B cell (primary cell): ENCODE measurements at regions not wholly inside any gene's neighbourhood (a gene's known extent, or its start where the extent isn't known, plus 50 kb on each side); places are given as distances from the start of the nearest gene placed in this dataset.

ENCODE experiments used
- ATAC-seq: fragments of 200-7000 bp; cut with Tn5 transposase; one replicate; pipeline ENCODE4 v1.10.0; 2021; ENCODE audit warnings: low read depth, mild to moderate bottlenecking, moderate number of reproducible peaks, moderate library complexity
- CTCF ChIA-PET: fragments of 350-600 bp; sonication (Branson Sonifier 250); formaldehyde crosslinking; loops from one replicate; lab custom pipeline; 2021; ENCODE audit warnings: antibody characterized with exemption, inconsistent platforms; lab: Charles Lee
- POLR2A ChIA-PET: fragments of 350-600 bp; sonication (Branson Sonifier 250); formaldehyde crosslinking; loops from one replicate; lab custom pipeline; 2021; ENCODE audit warnings: antibody characterized with exemption; lab: Charles Lee
- DNase-seq: peaks from one replicate; pipeline ENCODE4 v3.0.0; 2013
- H2AFZ ChIP-seq: 2 replicates; pipeline ENCODE4 v1.6.1; 2012; ENCODE audit warnings: mild to moderate bottlenecking, low read depth, low read length; ENCODE audit not compliant: insufficient read depth, poor library complexity, severe bottlenecking
- H3K27ac ChIP-seq, 2 donors: 1 replicate in 1 of 2; 2 replicates in 1 of 2; pipeline ENCODE4 v1.5.1; 2012 to 2013; ENCODE audit warnings: low read length in 2 of 2, mild to moderate bottlenecking in 2 of 2, moderate library complexity in 1 of 2
- H3K27me3 ChIP-seq, 4 experiments: fragments of 200-600 bp in 1 of 4; sonication (generic) in 1 of 4; replicated peaks in 1 of 4; 1 replicate in 2 of 4; 2 replicates in 2 of 4; pipeline versions ENCODE4 v1.6.1 to v1.7.0; 2013 to 2016; ENCODE audit warnings: low read length in 3 of 4, mild to moderate bottlenecking in 2 of 4, mixed read lengths in 1 of 4, moderate library complexity in 1 of 4; ENCODE audit not compliant: insufficient read depth in 4 of 4, control insufficient read depth in 3 of 4; ENCODE audit errors: control extremely low read depth in 1 of 4
- H3K36me3 ChIP-seq, 2 experiments: replicated peaks in 1 of 2; 1 replicate in 1 of 2; 2 replicates in 1 of 2; pipeline versions ENCODE4 v1.6.1 to v1.7.1; 2013; ENCODE audit warnings: low read length in 1 of 2; ENCODE audit not compliant: insufficient read depth in 2 of 2, control insufficient read depth in 1 of 2; ENCODE audit errors: control extremely low read depth in 1 of 2, extremely low read depth in 1 of 2
- H3K4me1 ChIP-seq, 2 donors: fragments of 200-600 bp in 1 of 2; sonication (generic) in 1 of 2; 1 replicate in 1 of 2; 2 replicates in 1 of 2; pipeline versions ENCODE4 v1.5.1 to v1.6.1; 2013 to 2017; ENCODE audit warnings: low read length in 2 of 2; ENCODE audit not compliant: control insufficient read depth in 2 of 2, insufficient read depth in 2 of 2
- H3K4me2 ChIP-seq: replicated peaks from 2 replicates; pipeline ENCODE3; 2012; ENCODE audit warnings: mild to moderate bottlenecking, low read depth, low read length; ENCODE audit not compliant: poor library complexity, severe bottlenecking
- H3K4me3 ChIP-seq, 5 experiments: fragments of 200-600 bp in 1 of 5; sonication (generic) in 1 of 5; 1 replicate in 3 of 5; 2 replicates in 2 of 5; pipeline versions ENCODE4 v1.5.1 to v1.7.0; 2011 to 2016; ENCODE audit warnings: low read length in 4 of 5, mild to moderate bottlenecking in 4 of 5, low read depth in 2 of 5, control low read depth in 1 of 5, moderate library complexity in 1 of 5; ENCODE audit not compliant: insufficient read depth in 1 of 5; ENCODE audit errors: control extremely low read depth in 1 of 5, extremely low read depth in 1 of 5
- H3K79me2 ChIP-seq: fragments of 200-600 bp; sonication (generic); one replicate; pipeline ENCODE4 v1.6.0; 2016; ENCODE audit warnings: low read length; ENCODE audit not compliant: control insufficient read depth, insufficient read depth
- H3K9ac ChIP-seq: fragments of 200-600 bp; sonication (generic); 2 replicates; pipeline ENCODE4 v1.6.1; 2017; ENCODE audit warnings: mild to moderate bottlenecking, low read length, moderate library complexity
- H3K9me3 ChIP-seq, 3 donors: one replicate each; pipeline versions ENCODE4 v1.6.1 to v1.7.1; 2013; ENCODE audit warnings: low read length in 2 of 3; ENCODE audit not compliant: control insufficient read depth in 2 of 3, insufficient read depth in 1 of 3; ENCODE audit errors: control extremely low read depth in 1 of 3
- H4K20me1 ChIP-seq: 2 replicates; pipeline ENCODE4 v1.6.0; 2012; ENCODE audit warnings: mild to moderate bottlenecking, low read length; ENCODE audit not compliant: insufficient read depth, control insufficient read depth, poor library complexity, severe bottlenecking
- H3K27ac Mint-ChIP-seq: one replicate; pipeline ENCODE4 v1.8.0; 2021; ENCODE audit warnings: mixed read lengths
- H3K27me3 Mint-ChIP-seq: one replicate; pipeline ENCODE4 v1.8.0; 2021; ENCODE audit warnings: mixed read lengths
- H3K4me1 Mint-ChIP-seq: one replicate; pipeline ENCODE4 v1.8.0; 2021; ENCODE audit warnings: mixed read lengths
- H3K4me3 Mint-ChIP-seq: one replicate; pipeline ENCODE4 v1.8.0; 2021; ENCODE audit warnings: mixed read lengths
- H3K9me3 Mint-ChIP-seq: one replicate; pipeline ENCODE4 v1.8.0; 2022; ENCODE audit warnings: mixed read lengths; ENCODE audit not compliant: insufficient read depth
- EZH2 ChIP-seq: IDR thresholded peaks from 2 replicates; pipeline ENCODE4 v1.6.1; 2012; ENCODE audit warnings: borderline replicate concordance, low read depth, mild to moderate bottlenecking, moderate library complexity, low read length; ENCODE audit not compliant: insufficient read depth, poor library complexity, severe bottlenecking
- WGBS: methylation state at CpG from one replicate; pipeline ENCODE4 v1.1.5; 2013; ENCODE audit warnings: missing lambda C conversion rate; ENCODE audit not compliant: insufficient coverage; 5-methylcytosine and 5-hydroxymethylcytosine counted together
- intact Hi-C: fragments of 100-400 bp; cut with micrococcal nuclease; formaldehyde crosslinking; loops from one replicate; pipeline ENCODE4 v1.10.0; 2022
- TF ChIP-seq, protein P1 (sequence below): fragments of 200-600 bp; IDR thresholded peaks from one replicate; pipeline ENCODE4 v1.8.0; 2022; ENCODE audit warnings: antibody characterized with exemption, mild to moderate bottlenecking

DNA sequence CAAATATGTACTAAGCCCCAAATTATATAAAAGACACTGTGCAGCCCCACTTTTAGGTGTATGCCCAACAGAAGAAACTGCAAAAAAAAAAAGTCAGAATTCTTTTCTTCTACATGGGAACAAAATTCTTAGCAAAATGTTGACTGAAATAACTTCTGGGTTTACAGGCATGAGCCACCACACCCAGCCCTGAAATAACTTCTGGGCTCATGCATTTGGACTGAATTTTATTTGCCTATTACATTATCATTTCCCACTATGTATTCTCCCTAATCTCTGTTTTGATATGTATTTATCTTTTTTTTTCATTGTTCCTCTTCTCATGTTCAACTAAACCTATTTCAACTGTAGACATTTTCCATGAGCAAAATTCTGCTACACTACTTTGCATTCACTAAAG is 169.2 kb downstream of the GRIN2B start:
- H3K9ac ChIP-seq, result no peak overlapping the region
- H3K27me3 ChIP-seq, result peaks cover 0 to 8% (median 3%) of the 10 kb centered on the region in 4 experiments
- Mint-ChIP-seq H3K27ac (no peak overlapping the region), H3K9me3 (no peaks in the 10 kb centered on the region), H3K4me3 (no peak overlapping the region), H3K27me3 (peaks cover 27% of the 10 kb centered on the region), H3K4me1 (no peaks in the 10 kb centered on the region)
- H3K27ac ChIP-seq, result no peak overlapping the region
- ChIA-PET CTCF (no interaction called here), POLR2A (no interaction called here)
- H3K4me1 ChIP-seq, result no peaks in the 10 kb centered on the region
- no peak overlapping the region for H2AFZ ChIP-seq
- H3K4me2 ChIP-seq, result no peak overlapping the region
- no peaks in the 10 kb centered on the region for H3K9me3 ChIP-seq
- TF ChIP-seq, protein P1, sequence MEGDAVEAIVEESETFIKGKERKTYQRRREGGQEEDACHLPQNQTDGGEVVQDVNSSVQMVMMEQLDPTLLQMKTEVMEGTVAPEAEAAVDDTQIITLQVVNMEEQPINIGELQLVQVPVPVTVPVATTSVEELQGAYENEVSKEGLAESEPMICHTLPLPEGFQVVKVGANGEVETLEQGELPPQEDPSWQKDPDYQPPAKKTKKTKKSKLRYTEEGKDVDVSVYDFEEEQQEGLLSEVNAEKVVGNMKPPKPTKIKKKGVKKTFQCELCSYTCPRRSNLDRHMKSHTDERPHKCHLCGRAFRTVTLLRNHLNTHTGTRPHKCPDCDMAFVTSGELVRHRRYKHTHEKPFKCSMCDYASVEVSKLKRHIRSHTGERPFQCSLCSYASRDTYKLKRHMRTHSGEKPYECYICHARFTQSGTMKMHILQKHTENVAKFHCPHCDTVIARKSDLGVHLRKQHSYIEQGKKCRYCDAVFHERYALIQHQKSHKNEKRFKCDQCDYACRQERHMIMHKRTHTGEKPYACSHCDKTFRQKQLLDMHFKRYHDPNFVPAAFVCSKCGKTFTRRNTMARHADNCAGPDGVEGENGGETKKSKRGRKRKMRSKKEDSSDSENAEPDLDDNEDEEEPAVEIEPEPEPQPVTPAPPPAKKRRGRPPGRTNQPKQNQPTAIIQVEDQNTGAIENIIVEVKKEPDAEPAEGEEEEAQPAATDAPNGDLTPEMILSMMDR, result no peak
- no peak for TF ChIP-seq EZH2
- no peak for DNase-seq
- no peak overlapping the region for H3K4me3 ChIP-seq
- intact Hi-C loops, result no loop called here
- H3K79me2 ChIP-seq, result no peaks in the 10 kb centered on the region
- ATAC-seq, result no peak
- no peaks in the 10 kb centered on the region for H3K36me3 ChIP-seq
- H4K20me1 ChIP-seq, result no peaks in the 10 kb centered on the region

DNA sequence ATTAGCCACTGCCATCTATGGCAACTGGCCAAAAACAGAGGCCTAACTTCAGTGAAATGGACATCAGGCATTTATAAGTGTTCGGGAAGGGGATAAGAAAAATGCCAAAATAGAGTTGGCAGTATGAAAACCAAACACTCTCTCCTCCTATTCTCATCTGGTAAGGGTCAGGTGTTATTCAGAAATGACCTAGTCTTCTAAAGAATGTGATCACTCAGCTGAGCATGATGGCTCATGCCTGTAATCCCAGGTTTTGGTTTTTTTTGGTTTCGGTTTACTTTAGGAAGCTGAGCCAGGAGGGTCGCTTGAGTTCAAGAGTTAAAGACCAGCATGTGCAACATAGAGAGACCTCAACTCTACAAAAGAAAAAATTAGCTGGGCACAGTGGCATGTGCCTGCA is 170.3 kb downstream of the GRIN2B start:
- no peak overlapping the region for H3K9ac ChIP-seq
- no peak overlapping the region for H2AFZ ChIP-seq
- TF ChIP-seq, protein P1, result no peak

More for the DNA sequence above, 170.3 kb downstream of the GRIN2B start:
- 100% methylated on average over 1 of the region's 3 CpGs for WGBS
- no peaks in the 10 kb centered on the region for H3K79me2 ChIP-seq
- intact Hi-C loops, result no loop called here
- H3K9me3 ChIP-seq, result no peaks in the 10 kb centered on the region
- Mint-ChIP-seq H3K27ac (no peak overlapping the region), H3K9me3 (no peaks in the 10 kb centered on the region), H3K4me1 (no peaks in the 10 kb centered on the region), H3K4me3 (no peak overlapping the region), H3K27me3 (peaks cover 31% of the 10 kb centered on the region)
- H3K36me3 ChIP-seq, result no peaks in the 10 kb centered on the region
- no peak overlapping the region for H3K4me3 ChIP-seq
- no peak overlapping the region for H3K4me2 ChIP-seq
- peaks cover 0 to 6% (median 3%) of the 10 kb centered on the region in 4 experiments for H3K27me3 ChIP-seq
- no peaks in the 10 kb centered on the region for H4K20me1 ChIP-seq
- DNase-seq (no peak), ATAC-seq (no peak)
- H3K4me1 ChIP-seq, result no peaks in the 10 kb centered on the region
- POLR2A ChIA-PET, result no interaction called here
- H3K27ac ChIP-seq, result no peak overlapping the region
- CTCF ChIA-PET, result no interaction called here
